MCF 10A (cell line): ENCODE measurements at regions not wholly inside any gene's neighbourhood (a gene's known extent, or its start where the extent isn't known, plus 50 kb on each side); places are given as distances from the start of the nearest gene placed in this dataset.

ENCODE experiments used
- BruUV-seq: library from RNA; stranded (reverse); fragments of 400-500 nt; replicated peaks from 2 replicates; lab custom pipeline; 2021; lab: Mats Ljungman, UMichigan
- CTCF ChIA-PET: fragments of 300-600 bp; sonication (Branson Sonifier 250); formaldehyde crosslinking; extraction: SDS; loops from one replicate; lab custom pipeline; 2021; ENCODE audit warnings: antibody characterized with exemption, inconsistent platforms; lab: Yijun Ruan, JAX
- POLR2A ChIA-PET: fragments of 300-600, 350-650 bp; sonication (Branson Sonifier 250); formaldehyde crosslinking; extraction: SDS; loops from one replicate; lab custom pipeline; 2020; ENCODE audit warnings: antibody characterized with exemption, inconsistent platforms; lab: Yijun Ruan, JAX
- DNase-seq: peaks from one replicate; pipeline ENCODE4 v3.0.0-alpha.2; 2018; ENCODE audit not compliant: unreplicated experiment
- H3K27ac Mint-ChIP-seq: one replicate; pipeline ENCODE4 v1.8.0; 2022; ENCODE audit warnings: mild to moderate bottlenecking, low read depth, mixed read lengths; ENCODE audit not compliant: unreplicated experiment
- H3K27me3 Mint-ChIP-seq: one replicate; pipeline ENCODE4 v1.8.0; 2022; ENCODE audit warnings: mixed read lengths; ENCODE audit not compliant: insufficient read depth, unreplicated experiment
- H3K36me3 Mint-ChIP-seq: one replicate; pipeline ENCODE4 v1.8.0; 2022; ENCODE audit warnings: mild to moderate bottlenecking, moderate library complexity, mixed read lengths; ENCODE audit not compliant: insufficient read depth, unreplicated experiment
- H3K4me1 Mint-ChIP-seq: one replicate; pipeline ENCODE4 v1.8.0; 2022; ENCODE audit warnings: mixed read lengths; ENCODE audit not compliant: insufficient read depth, unreplicated experiment
- H3K4me3 Mint-ChIP-seq: one replicate; pipeline ENCODE4 v1.8.0; 2022; ENCODE audit warnings: mild to moderate bottlenecking, moderate library complexity, mixed read lengths; ENCODE audit not compliant: unreplicated experiment
- H3K9me3 Mint-ChIP-seq: one replicate; pipeline ENCODE4 v1.8.0; 2022; ENCODE audit warnings: mixed read lengths; ENCODE audit not compliant: unreplicated experiment
- intact Hi-C: fragments of 100-400 bp; cut with micrococcal nuclease; formaldehyde crosslinking; loops from 2 replicates; pipeline ENCODE4 v1.14.1; 2022
- TF ChIP-seq, protein P1 (sequence below): fragments of 200-600 bp; IDR thresholded peaks from one replicate; pipeline ENCODE4 v1.8.0; 2022; ENCODE audit warnings: antibody characterized with exemption, mild to moderate bottlenecking; ENCODE audit not compliant: unreplicated experiment

GRCh38 chr1:224846119-224846907, 83.2 kb upstream of the DNAH14 start:
- H3K4me3 Mint-ChIP-seq = no peak overlapping the region
- H3K27me3 Mint-ChIP-seq = no peaks in the 10 kb centered on the region
- TF ChIP-seq, protein P1, sequence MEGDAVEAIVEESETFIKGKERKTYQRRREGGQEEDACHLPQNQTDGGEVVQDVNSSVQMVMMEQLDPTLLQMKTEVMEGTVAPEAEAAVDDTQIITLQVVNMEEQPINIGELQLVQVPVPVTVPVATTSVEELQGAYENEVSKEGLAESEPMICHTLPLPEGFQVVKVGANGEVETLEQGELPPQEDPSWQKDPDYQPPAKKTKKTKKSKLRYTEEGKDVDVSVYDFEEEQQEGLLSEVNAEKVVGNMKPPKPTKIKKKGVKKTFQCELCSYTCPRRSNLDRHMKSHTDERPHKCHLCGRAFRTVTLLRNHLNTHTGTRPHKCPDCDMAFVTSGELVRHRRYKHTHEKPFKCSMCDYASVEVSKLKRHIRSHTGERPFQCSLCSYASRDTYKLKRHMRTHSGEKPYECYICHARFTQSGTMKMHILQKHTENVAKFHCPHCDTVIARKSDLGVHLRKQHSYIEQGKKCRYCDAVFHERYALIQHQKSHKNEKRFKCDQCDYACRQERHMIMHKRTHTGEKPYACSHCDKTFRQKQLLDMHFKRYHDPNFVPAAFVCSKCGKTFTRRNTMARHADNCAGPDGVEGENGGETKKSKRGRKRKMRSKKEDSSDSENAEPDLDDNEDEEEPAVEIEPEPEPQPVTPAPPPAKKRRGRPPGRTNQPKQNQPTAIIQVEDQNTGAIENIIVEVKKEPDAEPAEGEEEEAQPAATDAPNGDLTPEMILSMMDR = no peak
- DNase-seq = no peak
- no peaks in the 10 kb centered on the region for H3K36me3 Mint-ChIP-seq
- BruUV-seq = no TSS peak
- POLR2A ChIA-PET = no interaction called here
- intact Hi-C loops = no loop called here
- CTCF ChIA-PET = interaction anchor here (0.6 to 20.0 kb wide), 6 partner anchors 8 to 332 kb away, joined by 3 to 624 read pairs (median 5); no protein-coding TSS in a partner anchor
- H3K27ac Mint-ChIP-seq = no peak overlapping the region
- peaks cover 12% of the 10 kb centered on the region for H3K9me3 Mint-ChIP-seq
- H3K4me1 Mint-ChIP-seq = no peaks in the 10 kb centered on the region

- Mint-ChIP-seq H3K27me3 (peaks cover 9% of the 10 kb centered on the region), H3K36me3 (no peaks in the 10 kb centered on the region), H3K4me3 (no peak overlapping the region), H3K27ac (no peak overlapping the region), H3K4me1 (peaks cover 6% of the 10 kb centered on the region), H3K9me3 (peaks cover 1% of the 10 kb centered on the region)
- ChIA-PET POLR2A (interaction anchor here (0.6 to 1.5 kb wide), 3 partner anchors 29 to 336 kb away, joined by 3 to 7 read pairs (median 4); no protein-coding TSS in a partner anchor), CTCF (interaction anchor here (0.6 to 20.0 kb wide), 50 partner anchors 9 to 977 kb away, joined by 3 to 624 read pairs (median 11); partner anchors contain the start of gene DNAH14)
- DNase-seq = no peak
- BruUV-seq = no TSS peak
- intact Hi-C loops = no loop called here
- TF ChIP-seq, protein P1 = no peak
Observed at GRCh38 chr1:224850446-224850845, 79.0 kb upstream of the DNAH14 start.

GRCh38 chr1:224851210-224851847, 78.1 kb upstream of the DNAH14 start:
- H3K4me3 Mint-ChIP-seq = no peak overlapping the region
- no TSS peak for BruUV-seq
- TF ChIP-seq, protein P1 = peak; percentile 98
- no peaks in the 10 kb centered on the region for H3K36me3 Mint-ChIP-seq
- no peaks in the 10 kb centered on the region for H3K9me3 Mint-ChIP-seq
- peaks cover 9% of the 10 kb centered on the region for H3K27me3 Mint-ChIP-seq
- DNase-seq = peak; percentile 85
- intact Hi-C loops = loop anchor here (1.0 kb wide), 1 partner anchor 207 kb away; no protein-coding TSS in a partner anchor
- ChIA-PET POLR2A (interaction anchor here (0.6 to 1.5 kb wide), 5 partner anchors 11 to 517 kb away, joined by 3 to 7 read pairs (median 3); no protein-coding TSS in a partner anchor), CTCF (interaction anchor here (0.5 to 20.0 kb wide), 93 partner anchors 10 to 1152 kb away, joined by 3 to 624 read pairs (median 6); partner anchors contain the start of gene DNAH14)
- H3K27ac Mint-ChIP-seq = no peak overlapping the region
- peaks cover 6% of the 10 kb centered on the region for H3K4me1 Mint-ChIP-seq

- TF ChIP-seq, protein P1 = no peak
- intact Hi-C loops = loop anchor here (1.0 to 2.0 kb wide), 3 partner anchors 208 to 737 kb away; partner anchors contain the start of gene FBXO28
- ChIA-PET CTCF (interaction anchor here (0.5 to 20.0 kb wide), 84 partner anchors 10 to 1152 kb away, joined by 3 to 624 read pairs (median 7); partner anchors contain the start of gene DNAH14), POLR2A (interaction anchor here (0.6 to 1.5 kb wide), 4 partner anchors 11 to 517 kb away, joined by 3 to 7 read pairs (median 3); no protein-coding TSS in a partner anchor)
- no peaks in the 10 kb centered on the region for H3K9me3 Mint-ChIP-seq
- no peak overlapping the region for H3K27ac Mint-ChIP-seq
- no TSS peak for BruUV-seq
- no peaks in the 10 kb centered on the region for H3K36me3 Mint-ChIP-seq
- H3K4me3 Mint-ChIP-seq = no peak overlapping the region
- peaks cover 6% of the 10 kb centered on the region for H3K4me1 Mint-ChIP-seq
- peaks cover 9% of the 10 kb centered on the region for H3K27me3 Mint-ChIP-seq
- no peak for DNase-seq
Observed at GRCh38 chr1:224851848-224852261, 77.6 kb upstream of the DNAH14 start.
